ENCODE measurements at regions not wholly inside any gene's neighbourhood (a gene's known extent, or its start where the extent isn't known, plus 50 kb on each side); places are given as distances from the start of the nearest gene placed in this dataset.

GRCh38 chr12:84638811-84639368 is 273.7 kb downstream of the SLC6A15 start:
- ATAC-seq, result no peak
- TF ChIP-seq TOX (CRISPR knock-in tag; IDR thresholded peaks at IDR 0.05; ENCODE audit: borderline replicate concordance) (no peak), OSR1 (CRISPR knock-in tag; IDR thresholded peaks at IDR 0.05) (no peak), BACH2 (CRISPR knock-in tag; IDR thresholded peaks at IDR 0.05; ENCODE audit: borderline replicate concordance) (no peak), ZNF8 (CRISPR knock-in tag; IDR thresholded peaks at IDR 0.05) (no peak), CSDC2 (CRISPR knock-in tag; IDR thresholded peaks at IDR 0.05) (no peak), GLIS3 (CRISPR knock-in tag; IDR thresholded peaks at IDR 0.05) (no peak), ZC3H10 (CRISPR knock-in tag; IDR thresholded peaks at IDR 0.05) (no peak), CSRNP3 (CRISPR knock-in tag; IDR thresholded peaks at IDR 0.05) (no peak), POU6F1 (CRISPR knock-in tag; IDR thresholded peaks at IDR 0.05; ENCODE audit: borderline replicate concordance, low read depth) (no peak), ARNTL (CRISPR knock-in tag; IDR thresholded peaks at IDR 0.05; ENCODE audit: borderline replicate concordance, low read depth) (no peak), ISL1 (CRISPR knock-in tag; IDR thresholded peaks at IDR 0.05) (no peak), CREB5 (CRISPR knock-in tag; IDR thresholded peaks at IDR 0.05; ENCODE audit: low read depth) (no peak)

- ATAC-seq, result no peak
- no peak for TF ChIP-seq ZNF565 (CRISPR knock-in tag; conservative IDR thresholded peaks at IDR 0.05; ENCODE audit: low read depth)
- TF ChIP-seq PATZ1 (CRISPR knock-in tag; IDR thresholded peaks at IDR 0.05; ENCODE audit: borderline replicate concordance), result no peak
- no peak for TF ChIP-seq ZFP3 (CRISPR knock-in tag; IDR thresholded peaks at IDR 0.05)
- no peak for TF ChIP-seq CREB5 (CRISPR knock-in tag; IDR thresholded peaks at IDR 0.05; ENCODE audit: low read depth)
- no peak for TF ChIP-seq TOX (CRISPR knock-in tag; IDR thresholded peaks at IDR 0.05; ENCODE audit: borderline replicate concordance)
- no peak for TF ChIP-seq SNAI2 (CRISPR knock-in tag; IDR thresholded peaks at IDR 0.05)
- no peak for TF ChIP-seq POU6F1 (CRISPR knock-in tag; IDR thresholded peaks at IDR 0.05; ENCODE audit: borderline replicate concordance, low read depth)
- no peak for TF ChIP-seq ZNF70 (CRISPR knock-in tag; IDR thresholded peaks at IDR 0.05)
- TF ChIP-seq ISL1 (CRISPR knock-in tag; IDR thresholded peaks at IDR 0.05), result no peak
- TF ChIP-seq CSRNP3 (CRISPR knock-in tag; IDR thresholded peaks at IDR 0.05), result no peak
Measured at GRCh38 chr12:84637926-84638325, 274.7 kb downstream of the SLC6A15 start.

- TF ChIP-seq TCF4 (CRISPR knock-in tag; IDR thresholded peaks at IDR 0.05; ENCODE audit: borderline replicate concordance), result no peak
- no peak for TF ChIP-seq ZNF8 (CRISPR knock-in tag; IDR thresholded peaks at IDR 0.05)
- TF ChIP-seq GLIS3 (CRISPR knock-in tag; IDR thresholded peaks at IDR 0.05), result no peak
- no peak for TF ChIP-seq CREB5 (CRISPR knock-in tag; IDR thresholded peaks at IDR 0.05; ENCODE audit: low read depth)
- TF ChIP-seq OSR1 (CRISPR knock-in tag; IDR thresholded peaks at IDR 0.05), result no peak
- TF ChIP-seq BACH2 (CRISPR knock-in tag; IDR thresholded peaks at IDR 0.05; ENCODE audit: borderline replicate concordance), result no peak
- no peak for TF ChIP-seq CSDC2 (CRISPR knock-in tag; IDR thresholded peaks at IDR 0.05)
- no peak for TF ChIP-seq ZFP30 (CRISPR knock-in tag; IDR thresholded peaks at IDR 0.05)
- no peak for TF ChIP-seq TOX (CRISPR knock-in tag; IDR thresholded peaks at IDR 0.05; ENCODE audit: borderline replicate concordance)
- TF ChIP-seq ZC3H10 (CRISPR knock-in tag; IDR thresholded peaks at IDR 0.05), result no peak
- no peak for ATAC-seq
Measured at GRCh38 chr12:84636801-84637290, 275.8 kb downstream of the SLC6A15 start.

Data from SK-N-SH treated with all-trans-retinoic acid at 6 μM for 48 hours (cell line).